Left renal cortex interstitium (tissue), 4 donors: ENCODE measurements at regions not wholly inside any gene's neighbourhood (a gene's known extent, or its start where the extent isn't known, plus 50 kb on each side); places are given as distances from the start of the nearest gene placed in this dataset.
"Not testable (repeated sequence)": the region's sequence is repeated elsewhere in the genome, so short reads cannot be mapped to it uniquely, and the experiment has no call there.

Experiments used
- DNase-seq, 4 donors: peaks; one replicate each; pipeline ENCODE4 v3.0.0-alpha.2; 2013; ENCODE audit warnings: low read depth in 4 of 4, low spot score in 2 of 4, missing footprints in 1 of 4

GRCh38 chr6:144602523-144603180 lies 317.5 kb downstream of the UTRN start:
- DNase-seq = no peak

- no peak for DNase-seq
Observed at GRCh38 chr6:144606083-144606482, 320.9 kb downstream of the UTRN start.

- no peak for DNase-seq
Observed at GRCh38 chr6:144607998-144608735, 323.0 kb downstream of the UTRN start.

- no peak for DNase-seq
Observed at GRCh38 chr6:144612811-144613210, 327.7 kb downstream of the UTRN start.

GRCh38 chr6:144613859-144614258 lies 328.7 kb downstream of the UTRN start:
- DNase-seq = no peak

GRCh38 chr6:144615870-144616269 lies 330.7 kb downstream of the UTRN start:
- no peak for DNase-seq

GRCh38 chr6:144617191-144617590 lies 332.1 kb downstream of the UTRN start:
- no peak for DNase-seq

GRCh38 chr6:144617708-144618107 lies 332.6 kb downstream of the UTRN start:
- DNase-seq = no peak

GRCh38 chr6:144619966-144620365 lies 334.8 kb downstream of the UTRN start:
- no peak for DNase-seq

- DNase-seq = no peak
Observed at GRCh38 chr6:144621332-144621731, 336.2 kb downstream of the UTRN start.

- no peak for DNase-seq
Observed at GRCh38 chr6:144624246-144624645, 339.1 kb downstream of the UTRN start.

GRCh38 chr6:144624716-144625115 lies 339.6 kb downstream of the UTRN start:
- DNase-seq = no peak

- no peak for DNase-seq
Observed at GRCh38 chr6:144630857-144631256, 345.7 kb downstream of the UTRN start.

GRCh38 chr6:144632266-144632665 lies 347.1 kb downstream of the UTRN start:
- DNase-seq = no peak

- no peak for DNase-seq
Observed at GRCh38 chr6:144633886-144634285, 348.8 kb downstream of the UTRN start.

GRCh38 chr6:144634371-144634770 lies 349.2 kb downstream of the UTRN start:
- DNase-seq = no peak

GRCh38 chr6:144635051-144635450 lies 349.9 kb downstream of the UTRN start:
- no peak for DNase-seq

GRCh38 chr6:144636025-144636424 lies 350.9 kb downstream of the UTRN start:
- not testable (repeated sequence) for DNase-seq

GRCh38 chr6:144637541-144637940 lies 352.4 kb downstream of the UTRN start:
- no peak for DNase-seq

- no peak for DNase-seq
Observed at GRCh38 chr6:144639654-144640053, 354.5 kb downstream of the UTRN start.

GRCh38 chr6:144641286-144641685 lies 356.2 kb downstream of the UTRN start:
- no peak for DNase-seq

GRCh38 chr6:144644776-144645175 lies 359.6 kb downstream of the UTRN start:
- no peak for DNase-seq
